ENCODE measurements at regions not wholly inside any gene's neighbourhood (a gene's known extent, or its start where the extent isn't known, plus 50 kb on each side); places are given as distances from the start of the nearest gene placed in this dataset.

DNA sequence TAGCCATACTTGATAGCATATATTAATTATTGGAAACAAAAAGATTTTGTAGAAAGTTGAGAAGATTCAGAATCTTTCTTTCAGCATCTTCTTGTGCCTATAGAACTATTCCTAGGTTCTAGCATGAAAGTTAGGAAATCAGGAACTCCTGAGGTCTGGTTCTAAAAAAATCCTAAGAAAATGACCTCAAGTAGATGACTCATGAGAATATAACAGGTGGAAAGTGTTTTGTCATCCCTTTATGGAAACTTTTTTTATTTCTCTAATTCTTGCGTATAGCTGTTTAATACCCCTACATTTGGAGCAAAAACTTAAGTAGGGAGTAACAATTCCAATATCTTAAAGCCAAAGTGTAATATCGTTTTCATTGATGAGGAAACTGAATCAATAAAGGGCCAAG is 574.1 kb downstream of the NR2F1-AS1 start:
- no peak for TF ChIP-seq EZH2 (IDR thresholded peaks at IDR 0.05; ENCODE audit: low read length, missing control alignments)
- TF ChIP-seq, protein P1, sequence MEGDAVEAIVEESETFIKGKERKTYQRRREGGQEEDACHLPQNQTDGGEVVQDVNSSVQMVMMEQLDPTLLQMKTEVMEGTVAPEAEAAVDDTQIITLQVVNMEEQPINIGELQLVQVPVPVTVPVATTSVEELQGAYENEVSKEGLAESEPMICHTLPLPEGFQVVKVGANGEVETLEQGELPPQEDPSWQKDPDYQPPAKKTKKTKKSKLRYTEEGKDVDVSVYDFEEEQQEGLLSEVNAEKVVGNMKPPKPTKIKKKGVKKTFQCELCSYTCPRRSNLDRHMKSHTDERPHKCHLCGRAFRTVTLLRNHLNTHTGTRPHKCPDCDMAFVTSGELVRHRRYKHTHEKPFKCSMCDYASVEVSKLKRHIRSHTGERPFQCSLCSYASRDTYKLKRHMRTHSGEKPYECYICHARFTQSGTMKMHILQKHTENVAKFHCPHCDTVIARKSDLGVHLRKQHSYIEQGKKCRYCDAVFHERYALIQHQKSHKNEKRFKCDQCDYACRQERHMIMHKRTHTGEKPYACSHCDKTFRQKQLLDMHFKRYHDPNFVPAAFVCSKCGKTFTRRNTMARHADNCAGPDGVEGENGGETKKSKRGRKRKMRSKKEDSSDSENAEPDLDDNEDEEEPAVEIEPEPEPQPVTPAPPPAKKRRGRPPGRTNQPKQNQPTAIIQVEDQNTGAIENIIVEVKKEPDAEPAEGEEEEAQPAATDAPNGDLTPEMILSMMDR (conservative IDR thresholded peaks at IDR 0.05 in 1 of 2, IDR thresholded peaks at IDR 0.05 in 1 of 2; ENCODE audit: low read depth in 1 of 2, low read length in 2 of 2), result no peak

All from fibroblast of lung (primary cell).